ENCODE measurements at regions not wholly inside any gene's neighbourhood (a gene's known extent, or its start where the extent isn't known, plus 50 kb on each side); places are given as distances from the start of the nearest gene placed in this dataset.

- no peak overlapping the region for H3K27ac ChIP-seq (ENCODE audit: low read depth, low read length)
- no peak overlapping the region for H3K4me2 ChIP-seq (ENCODE audit: insufficient read depth in 1 of 2, low read depth in 2 of 2, low read length in 2 of 2)
- H3K23ac ChIP-seq (ENCODE audit: insufficient read length) = no peak overlapping the region
- H2BK120ac ChIP-seq (replicated peaks; ENCODE audit: low read depth, low read length) = no peak overlapping the region
- H3K14ac ChIP-seq (ENCODE audit: insufficient read length) = no peak overlapping the region
- FAIRE-seq = no peak
- H3K4me3 ChIP-seq (ENCODE audit: extremely low read depth in 1 of 4, insufficient read depth in 2 of 4, low read depth in 3 of 4, low read length in 4 of 4) = no peak overlapping the region
- H4K8ac ChIP-seq (ENCODE audit: extremely low read depth, insufficient read depth, low read length) = no peak overlapping the region
- no peaks in the 10 kb centered on the region for H3K4me1 ChIP-seq (replicated peaks in 1 of 4; ENCODE audit: control insufficient read depth in 3 of 4, insufficient read depth in 4 of 4, low read length in 3 of 4)
- H4K20me1 ChIP-seq (replicated peaks in 1 of 2; ENCODE audit: control insufficient read depth in 1 of 2, insufficient read depth in 2 of 2, low read length in 2 of 2) = no peaks in the 10 kb centered on the region
- no peaks in the 10 kb centered on the region; the same call in 1 of the 2 replicates for H3K23me2 ChIP-seq (ENCODE audit: low read depth, low read length)
- H3K79me2 ChIP-seq (ENCODE audit: control insufficient read depth in 1 of 2, insufficient read depth in 2 of 2, low read length in 2 of 2) = no peaks in the 10 kb centered on the region
- no peak overlapping the region for H3K18ac ChIP-seq (ENCODE audit: extremely low read depth, low read length)
- no peak overlapping the region for H3K56ac ChIP-seq (replicated peaks; ENCODE audit: insufficient read length, low read depth, low read length)
- no peak for DNase-seq (ENCODE audit: low read depth in 1 of 2, low spot score in 2 of 2)
- POLR2A ChIA-PET (ENCODE audit: partially characterized antibody) = no interaction called here
- H2BK12ac ChIP-seq (ENCODE audit: low read depth, low read length) = no peak overlapping the region
- no peaks in the 10 kb centered on the region for H3K79me1 ChIP-seq (ENCODE audit: low read depth, low read length)
- H2AFZ ChIP-seq (ENCODE audit: low read length) = no peak overlapping the region
- H3K9me3 ChIP-seq (ENCODE audit: insufficient read depth in 2 of 2, low read depth in 1 of 2, low read length in 1 of 2) = no peaks in the 10 kb centered on the region
- H2BK5ac ChIP-seq (ENCODE audit: low read depth, low read length) = no peak overlapping the region
- no peak overlapping the region for H4K91ac ChIP-seq (replicated peaks; ENCODE audit: insufficient read length, low read length)
- CTCF ChIA-PET (ENCODE audit: partially characterized antibody) = interaction anchor here (0.5 to 1.3 kb wide), 2 partner anchors 10 to 472 kb away, joined by 3 read pairs; no protein-coding TSS in a partner anchor
- TF ChIP-seq RAD21 (IDR thresholded peaks at IDR 0.05 in 1 of 2, conservative IDR thresholded peaks at IDR 0.05 in 1 of 2; ENCODE audit: low read depth in 2 of 2, low read length in 2 of 2) (no peak), E2F6 (IDR thresholded peaks at IDR 0.05) (no peak), CBX5 (IDR thresholded peaks at IDR 0.05; ENCODE audit: low read depth, low read length) (no peak)
- 85% methylated on average over 1 of the region's 1 CpG; no CpG with 5 or more reads in 1 of the 2 experiments for WGBS, 2 experiments (ENCODE audit: extremely low coverage in 1 of 2, insufficient coverage in 1 of 2, insufficient read length in 1 of 2, insufficient replicate concordance in 2 of 2, low coverage in 1 of 2, low lambda C conversion rate in 2 of 2, missing lambda C conversion rate in 1 of 2)
- no peak overlapping the region for H2BK20ac ChIP-seq (ENCODE audit: low read length)
- H4K5ac ChIP-seq (ENCODE audit: insufficient read length, low read depth, low read length) = no peak overlapping the region
- peaks cover 0 to 1% (median 0%) of the 10 kb centered on the region in 4 experiments; a peak in 1 of 7 replicates for H3K27me3 ChIP-seq (replicated peaks in 1 of 4; ENCODE audit: control insufficient read depth in 3 of 4, extremely low read depth in 1 of 4, insufficient read depth in 3 of 4, low read length in 3 of 4)
- no peak overlapping the region for H3K4ac ChIP-seq (replicated peaks; ENCODE audit: insufficient read length, low read depth, low read length)
- no peak overlapping the region for H3K9ac ChIP-seq (replicated peaks in 1 of 4; ENCODE audit: extremely low read depth in 1 of 4, low read depth in 3 of 4, low read length in 3 of 4)
- H2BK15ac ChIP-seq (ENCODE audit: low read length) = no peak overlapping the region
- H2AK5ac ChIP-seq (ENCODE audit: low read depth, low read length) = no peak overlapping the region
- H3K36me3 ChIP-seq (ENCODE audit: control insufficient read depth in 2 of 4, insufficient read depth in 4 of 4, low read length in 3 of 4) = no peaks in the 10 kb centered on the region
Measured at GRCh38 chr18:56021136-56021808, 433.3 kb upstream of the TCF4 start.

Data from H1 (cell line).